NCI-H2029 (cell line): ENCODE measurements at regions not wholly inside any gene's neighbourhood (a gene's known extent, or its start where the extent isn't known, plus 50 kb on each side); places are given as distances from the start of the nearest gene placed in this dataset.
"Not testable (repeated sequence)": the region's sequence is repeated elsewhere in the genome, so short reads cannot be mapped to it uniquely, and the experiment has no call there.

Experiments
- DNase-seq: peaks from one replicate; lab custom pipeline; 2025; lab: John Stamatoyannopoulos, UW

GRCh38 chr11:116335891-116336290 lies 436.9 kb downstream of the BUD13 start:
- DNase-seq = no peak

- DNase-seq = no peak
Observed at GRCh38 chr11:116335078-116335477, 437.7 kb downstream of the BUD13 start.

GRCh38 chr11:116334596-116334995 lies 438.2 kb downstream of the BUD13 start:
- DNase-seq = no peak

- no peak for DNase-seq
Observed at GRCh38 chr11:116333001-116333535, 439.7 kb downstream of the BUD13 start.

GRCh38 chr11:116332391-116332790 lies 440.4 kb downstream of the BUD13 start:
- no peak for DNase-seq

- DNase-seq = no peak
Observed at GRCh38 chr11:116331381-116331780, 441.4 kb downstream of the BUD13 start.

GRCh38 chr11:116330439-116331185 lies 442.2 kb downstream of the BUD13 start:
- no peak for DNase-seq

- no peak for DNase-seq
Observed at GRCh38 chr11:116329354-116330090, 443.3 kb downstream of the BUD13 start.

GRCh38 chr11:116328851-116329250 lies 443.9 kb downstream of the BUD13 start:
- no peak for DNase-seq

GRCh38 chr11:116328391-116328790 lies 444.4 kb downstream of the BUD13 start:
- no peak for DNase-seq

- no peak for DNase-seq
Observed at GRCh38 chr11:116326146-116326545, 446.6 kb downstream of the BUD13 start.

- no peak for DNase-seq
Observed at GRCh38 chr11:116325247-116325646, 447.5 kb downstream of the BUD13 start.

- DNase-seq = not testable (repeated sequence)
Observed at GRCh38 chr11:116324077-116324476, 448.7 kb downstream of the BUD13 start.

GRCh38 chr11:116317212-116317611 lies 455.6 kb downstream of the BUD13 start:
- DNase-seq = no peak

- DNase-seq = no peak
Observed at GRCh38 chr11:116314006-116314405, 458.8 kb downstream of the BUD13 start.

GRCh38 chr11:116312570-116313391 lies 460.0 kb downstream of the BUD13 start:
- peak; percentile 90 for DNase-seq

- DNase-seq = peak; percentile 75
Observed at GRCh38 chr11:116311206-116311605, 461.6 kb downstream of the BUD13 start.

- no peak for DNase-seq
Observed at GRCh38 chr11:116310698-116311097, 462.1 kb downstream of the BUD13 start.

- DNase-seq = no peak
Observed at GRCh38 chr11:116310226-116310625, 462.6 kb downstream of the BUD13 start.

GRCh38 chr11:116309446-116309845 lies 463.3 kb downstream of the BUD13 start:
- no peak for DNase-seq

- DNase-seq = no peak
Observed at GRCh38 chr11:116302756-116303155, 470.0 kb downstream of the BUD13 start.

GRCh38 chr11:116301141-116301540 lies 471.6 kb downstream of the BUD13 start:
- no peak for DNase-seq
